Kidney (tissue), 13 donors: ENCODE measurements at regions not wholly inside any gene's neighbourhood (a gene's known extent, or its start where the extent isn't known, plus 50 kb on each side); places are given as distances from the start of the nearest gene placed in this dataset.

ENCODE experiments used
- DNase-seq, 5 donors: peaks; one replicate each; pipeline ENCODE4 v3.0.0-alpha.2; 2013 to 2020
- FAIRE-seq: peaks from 2 replicates; lab custom pipeline; 2012; peaks lifted over from hg19 to GRCh38; lab: Jason Lieb, UNC
- H3K27ac ChIP-seq, 2 donors: one replicate each; pipeline ENCODE4 v1.7.0; 2013; ENCODE audit warnings: low read depth in 2 of 2, low read length in 2 of 2, inconsistent platforms in 1 of 2
- H3K27me3 ChIP-seq: one replicate; pipeline ENCODE4 v1.7.1; 2013; ENCODE audit warnings: low read length, inconsistent platforms; ENCODE audit not compliant: control insufficient read depth, insufficient read depth
- H3K36me3 ChIP-seq, 3 donors: one replicate each; pipeline versions ENCODE4 v1.7.0 to v1.7.1; 2013; ENCODE audit warnings: low read length in 3 of 3, control low read depth in 1 of 3, inconsistent platforms in 1 of 3; ENCODE audit not compliant: insufficient read depth in 3 of 3, control insufficient read depth in 2 of 3
- H3K4me1 ChIP-seq, 3 donors: one replicate each; pipeline versions ENCODE4 v1.7.0 to v1.7.1; 2013; ENCODE audit warnings: low read length in 3 of 3, inconsistent platforms in 1 of 3, low read depth in 1 of 3; ENCODE audit not compliant: control insufficient read depth in 2 of 3, insufficient read depth in 2 of 3
- H3K4me3 ChIP-seq, 3 donors: one replicate each; pipeline versions ENCODE4 v1.7.0 to v1.8.1; 2013; ENCODE audit warnings: low read length in 3 of 3, control low read depth in 1 of 3, inconsistent platforms in 1 of 3
- H3K9ac ChIP-seq, 3 donors: one replicate each; pipeline versions ENCODE4 v1.7.0 to v1.7.1; 2013; ENCODE audit warnings: low read length in 3 of 3, control low read depth in 1 of 3, inconsistent platforms in 1 of 3
- H3K9me3 ChIP-seq, 3 donors: one replicate each; pipeline versions ENCODE4 v1.7.0 to v1.7.1; 2013; ENCODE audit warnings: low read length in 3 of 3, control low read depth in 1 of 3, inconsistent platforms in 1 of 3; ENCODE audit not compliant: control insufficient read depth in 2 of 3, insufficient read depth in 1 of 3
- intact Hi-C: fragments of 100-400 bp; cut with DNase I; formaldehyde crosslinking; loops from one replicate; pipeline ENCODE4 v1.11.1; 2022
- TF ChIP-seq, protein P1 (sequence below): IDR thresholded peaks from 3 replicates; pipeline ENCODE4 v1.5.1; 2012; ENCODE audit warnings: mild to moderate bottlenecking, moderate library complexity, borderline replicate concordance; ENCODE audit not compliant: insufficient read depth; ENCODE audit errors: extremely low read depth
- donor health status: control.
- donor health status: control.
- donor health status: control.
- donor health status: control.
- donor health status: control.
- donor health status: DM: yes; HTN: yes; CAD: no.
- donor health status: Normal renal cell carcinoma (clear cell type).

GRCh38 chr6:138575257-138575656 is 76.0 kb upstream of the NHSL1 start:
- TF ChIP-seq, protein P1, sequence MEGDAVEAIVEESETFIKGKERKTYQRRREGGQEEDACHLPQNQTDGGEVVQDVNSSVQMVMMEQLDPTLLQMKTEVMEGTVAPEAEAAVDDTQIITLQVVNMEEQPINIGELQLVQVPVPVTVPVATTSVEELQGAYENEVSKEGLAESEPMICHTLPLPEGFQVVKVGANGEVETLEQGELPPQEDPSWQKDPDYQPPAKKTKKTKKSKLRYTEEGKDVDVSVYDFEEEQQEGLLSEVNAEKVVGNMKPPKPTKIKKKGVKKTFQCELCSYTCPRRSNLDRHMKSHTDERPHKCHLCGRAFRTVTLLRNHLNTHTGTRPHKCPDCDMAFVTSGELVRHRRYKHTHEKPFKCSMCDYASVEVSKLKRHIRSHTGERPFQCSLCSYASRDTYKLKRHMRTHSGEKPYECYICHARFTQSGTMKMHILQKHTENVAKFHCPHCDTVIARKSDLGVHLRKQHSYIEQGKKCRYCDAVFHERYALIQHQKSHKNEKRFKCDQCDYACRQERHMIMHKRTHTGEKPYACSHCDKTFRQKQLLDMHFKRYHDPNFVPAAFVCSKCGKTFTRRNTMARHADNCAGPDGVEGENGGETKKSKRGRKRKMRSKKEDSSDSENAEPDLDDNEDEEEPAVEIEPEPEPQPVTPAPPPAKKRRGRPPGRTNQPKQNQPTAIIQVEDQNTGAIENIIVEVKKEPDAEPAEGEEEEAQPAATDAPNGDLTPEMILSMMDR, result no peak
- H3K9ac ChIP-seq, result no peak overlapping the region
- DNase-seq (no peak), FAIRE-seq (no peak)
- no peaks in the 10 kb centered on the region for H3K27me3 ChIP-seq
- intact Hi-C loops, result no loop called here
- no peak overlapping the region for H3K27ac ChIP-seq
- peaks cover 0 to 7% (median 0%) of the 10 kb centered on the region in 3 donors for H3K4me1 ChIP-seq
- no peak overlapping the region for H3K4me3 ChIP-seq
- no peaks in the 10 kb centered on the region for H3K36me3 ChIP-seq
- H3K9me3 ChIP-seq, result no peaks in the 10 kb centered on the region

- Histone ChIP-seq H3K9me3 (no peaks in the 10 kb centered on the region), H3K4me1 (peaks cover 0 to 2% (median 0%) of the 10 kb centered on the region in 3 donors), H3K4me3 (no peak overlapping the region), H3K36me3 (no peaks in the 10 kb centered on the region), H3K27ac (no peak overlapping the region), H3K27me3 (no peaks in the 10 kb centered on the region), H3K9ac (no peak overlapping the region)
- TF ChIP-seq, protein P1, result no peak
- DNase-seq, result no peak
- intact Hi-C loops, result no loop called here
- no peak for FAIRE-seq
Observed at GRCh38 chr6:138576313-138576712, 77.0 kb upstream of the NHSL1 start.

DNA sequence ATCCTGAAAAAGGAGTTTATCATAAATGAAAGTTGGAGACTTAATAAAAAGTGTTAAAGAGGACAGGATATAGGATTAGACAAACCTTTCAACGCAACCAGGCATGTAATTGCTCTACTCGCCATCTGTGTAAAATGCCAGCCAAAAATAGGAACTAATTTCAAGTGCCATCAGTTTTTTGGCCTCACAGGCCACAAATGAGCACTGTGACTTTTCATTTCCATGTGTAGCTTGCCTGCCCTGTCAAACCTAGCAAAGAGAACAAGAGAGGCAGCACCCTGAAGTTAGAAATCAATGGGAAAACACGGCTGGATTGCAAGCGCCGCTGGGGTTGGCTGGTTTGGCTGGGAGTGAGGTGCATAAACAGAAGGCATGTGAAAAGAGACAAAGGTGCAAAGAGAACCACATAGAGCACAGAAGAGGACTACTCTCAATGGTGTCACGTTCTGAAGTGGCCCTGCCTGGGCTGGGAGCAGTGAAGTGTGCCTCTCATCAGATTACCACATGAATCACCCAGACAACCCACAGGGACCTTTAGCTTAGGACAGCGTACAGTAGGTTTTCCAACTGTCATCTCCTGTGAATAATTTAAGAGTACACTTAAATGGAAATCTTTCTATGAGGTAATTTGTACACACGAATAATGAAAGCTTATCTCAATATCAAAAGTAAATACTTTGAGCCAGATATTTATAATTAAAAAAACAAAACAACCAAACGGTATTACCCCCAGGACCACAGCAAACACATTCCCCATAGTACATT is 78.0 kb upstream of the NHSL1 start:
- intact Hi-C loops, result no loop called here
- FAIRE-seq (no peak), DNase-seq (peak in 4 of 5 donors; percentile 26 to 56 (median 50))

More for the DNA sequence above, 78.0 kb upstream of the NHSL1 start:
- Histone ChIP-seq H3K27me3 (no peaks in the 10 kb centered on the region), H3K27ac (no peak overlapping the region), H3K4me3 (no peak overlapping the region), H3K9ac (no peak overlapping the region), H3K4me1 (no peaks in the 10 kb centered on the region), H3K9me3 (no peaks in the 10 kb centered on the region), H3K36me3 (no peaks in the 10 kb centered on the region)
- TF ChIP-seq, protein P1, result no peak
